NCI-H2029 treated with DMSO at 0.1 percent for 48 hours (cell line): ENCODE measurements at regions not wholly inside any gene's neighbourhood (a gene's known extent, or its start where the extent isn't known, plus 50 kb on each side); places are given as distances from the start of the nearest gene placed in this dataset.

Experiments
- DNase-seq: peaks from one replicate; lab custom pipeline; 2025; lab: John Stamatoyannopoulos, UW

- no peak for DNase-seq
Measured at GRCh38 chr1:36607263-36607651, 124.5 kb upstream of the CSF3R start.

- DNase-seq, result no peak
Measured at GRCh38 chr1:36606641-36607262, 124.0 kb upstream of the CSF3R start.

- DNase-seq, result no peak
Measured at GRCh38 chr1:36605942-36606640, 123.4 kb upstream of the CSF3R start.

DNA sequence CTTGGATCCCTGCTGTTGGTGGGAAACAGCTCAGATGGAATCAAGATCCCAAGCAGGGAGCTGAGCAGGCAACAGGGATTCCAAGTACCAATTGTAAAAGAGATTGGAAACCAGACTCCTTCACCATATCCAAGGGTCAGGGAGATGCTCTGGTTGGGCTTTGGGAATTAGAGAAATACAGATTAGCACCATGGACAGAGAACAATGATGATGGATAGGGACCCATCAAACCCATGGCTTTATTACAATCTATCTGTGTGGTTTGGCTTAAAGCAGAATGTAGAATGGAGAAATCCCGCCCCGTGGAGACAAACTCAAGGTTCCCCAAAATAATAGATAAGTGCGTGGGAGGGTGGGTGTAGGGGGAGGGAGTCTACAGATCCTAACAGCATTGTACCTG lies 120.7 kb upstream of the CSF3R start:
- no peak for DNase-seq

- DNase-seq, result no peak
Measured at GRCh38 chr1:36602184-36602583, 119.5 kb upstream of the CSF3R start.

DNA sequence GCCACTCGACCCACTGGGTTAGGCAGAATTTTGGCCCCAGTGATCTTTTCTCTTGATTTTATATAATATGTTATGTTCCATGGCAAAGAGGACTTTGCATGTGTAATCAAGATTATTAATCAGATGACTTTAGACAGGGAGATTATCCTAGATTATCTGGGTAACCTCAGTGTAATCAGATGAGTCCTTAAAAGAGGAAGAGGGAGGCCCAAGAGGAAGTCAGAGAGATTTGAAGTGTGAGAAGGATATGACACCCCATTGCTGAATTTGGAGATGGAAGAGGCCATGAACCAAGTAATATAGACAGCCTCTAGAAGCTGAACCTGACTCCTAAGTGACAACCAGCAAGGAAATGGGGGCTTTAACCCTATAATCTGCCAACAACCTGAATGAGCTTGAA lies 117.1 kb upstream of the CSF3R start:
- no peak for DNase-seq

- DNase-seq, result no peak
Measured at GRCh38 chr1:36597514-36597913, 114.8 kb upstream of the CSF3R start.

DNA sequence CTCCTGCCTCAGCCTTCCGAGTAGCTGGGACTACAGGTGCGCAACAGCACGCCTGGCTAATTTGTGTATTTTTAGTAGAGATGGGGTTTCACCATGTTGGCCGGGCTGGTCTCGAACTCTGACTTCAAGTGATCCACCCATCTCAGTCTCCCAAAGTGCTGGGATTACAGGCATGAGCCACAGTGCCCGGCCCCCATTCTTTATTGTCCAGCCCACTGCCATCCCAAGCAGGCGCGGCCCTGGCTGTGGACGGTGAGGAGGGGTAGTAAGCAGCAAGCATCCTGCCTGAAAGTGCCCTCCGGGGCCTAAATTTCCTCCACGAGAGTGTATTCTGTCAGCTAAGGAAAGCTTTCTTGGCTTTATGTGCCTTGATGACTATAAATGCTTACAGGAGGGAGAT lies 113.2 kb upstream of the CSF3R start:
- DNase-seq, result no peak

DNA sequence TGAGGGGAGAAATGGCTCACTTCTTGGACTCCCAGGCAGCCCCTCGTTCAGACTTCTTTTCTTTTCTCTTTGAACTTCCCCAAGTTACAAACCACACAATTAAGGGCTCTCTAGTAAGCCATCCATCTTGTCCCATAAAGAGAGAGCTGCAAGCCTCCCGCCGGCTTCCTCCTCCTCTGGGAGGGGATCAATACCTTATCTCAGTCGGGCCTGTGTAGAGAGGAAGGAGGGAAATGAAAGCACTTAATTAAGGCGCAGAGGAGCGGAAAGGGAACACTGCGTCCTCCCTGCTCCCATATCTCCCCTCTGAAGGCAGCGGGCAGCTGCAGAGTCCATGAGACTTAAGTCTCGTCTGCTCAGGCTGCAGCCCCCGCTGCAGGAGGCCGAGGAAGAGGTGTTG lies 112.6 kb upstream of the CSF3R start:
- no peak for DNase-seq

DNA sequence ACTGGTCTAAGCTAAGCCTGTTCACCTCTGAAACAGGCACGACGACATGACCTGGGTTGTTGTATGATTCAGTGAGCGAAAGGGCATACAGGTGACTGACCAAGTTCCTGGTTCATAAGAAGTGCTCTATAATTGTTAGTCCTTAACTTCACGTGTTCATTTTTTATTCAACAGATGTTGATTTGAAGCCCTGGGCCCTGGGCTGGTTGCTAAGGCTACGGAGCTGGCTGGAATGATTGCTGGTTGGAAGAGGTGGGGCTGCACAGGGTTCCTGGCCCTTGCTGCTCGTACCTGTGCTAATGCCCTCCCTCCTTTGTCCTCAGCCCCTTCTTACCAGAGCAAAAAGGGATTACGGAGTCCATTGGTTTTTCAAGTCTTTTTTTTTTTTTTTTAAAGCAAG lies 111.3 kb upstream of the CSF3R start:
- DNase-seq, result no peak

- DNase-seq, result no peak
Measured at GRCh38 chr1:36591278-36591677, 108.6 kb upstream of the CSF3R start.

- DNase-seq, result no peak
Measured at GRCh38 chr1:36590771-36591170, 108.1 kb upstream of the CSF3R start.

DNA sequence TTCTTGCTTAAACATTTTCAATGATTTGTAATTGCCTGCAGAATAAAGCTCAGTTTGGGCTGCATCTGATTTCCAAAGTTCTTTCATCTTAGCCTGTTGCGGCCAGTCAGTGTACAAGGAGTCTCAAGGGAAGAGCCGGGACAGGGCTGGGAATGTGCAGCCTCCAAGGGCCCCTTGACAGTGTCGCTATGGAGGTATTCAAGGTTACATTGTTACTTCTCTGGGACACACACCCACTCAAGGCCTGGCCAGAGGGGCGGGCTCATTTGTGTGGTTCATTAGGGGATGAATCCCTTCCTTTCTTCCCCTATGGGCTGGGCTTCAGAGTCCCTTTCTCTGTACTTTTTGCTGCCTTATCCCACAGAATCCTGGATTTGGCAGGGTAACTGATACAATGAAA lies 107.6 kb upstream of the CSF3R start:
- no peak for DNase-seq

DNA sequence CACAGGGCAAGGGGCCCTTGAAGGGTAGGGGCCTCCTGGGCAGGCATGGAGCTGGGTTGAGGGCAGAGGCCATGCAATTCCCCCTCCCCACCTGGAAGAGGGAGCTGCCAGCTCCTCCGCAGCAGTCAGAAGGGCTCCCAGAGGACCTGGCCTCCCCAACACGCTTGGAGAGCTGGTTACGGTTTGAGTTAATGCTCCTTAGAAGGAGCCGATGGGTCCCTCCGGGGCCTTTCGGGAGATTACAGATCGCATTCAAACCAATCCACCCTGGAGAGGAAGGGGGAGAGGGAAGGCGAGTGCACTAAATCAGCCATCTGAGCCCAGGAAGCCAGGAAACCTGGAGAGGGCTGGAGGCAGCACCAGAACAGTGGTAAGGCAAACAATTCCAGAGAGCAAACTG lies 106.3 kb upstream of the CSF3R start:
- DNase-seq, result no peak

- no peak for DNase-seq
Measured at GRCh38 chr1:36585569-36586548, 103.1 kb upstream of the CSF3R start.

DNA sequence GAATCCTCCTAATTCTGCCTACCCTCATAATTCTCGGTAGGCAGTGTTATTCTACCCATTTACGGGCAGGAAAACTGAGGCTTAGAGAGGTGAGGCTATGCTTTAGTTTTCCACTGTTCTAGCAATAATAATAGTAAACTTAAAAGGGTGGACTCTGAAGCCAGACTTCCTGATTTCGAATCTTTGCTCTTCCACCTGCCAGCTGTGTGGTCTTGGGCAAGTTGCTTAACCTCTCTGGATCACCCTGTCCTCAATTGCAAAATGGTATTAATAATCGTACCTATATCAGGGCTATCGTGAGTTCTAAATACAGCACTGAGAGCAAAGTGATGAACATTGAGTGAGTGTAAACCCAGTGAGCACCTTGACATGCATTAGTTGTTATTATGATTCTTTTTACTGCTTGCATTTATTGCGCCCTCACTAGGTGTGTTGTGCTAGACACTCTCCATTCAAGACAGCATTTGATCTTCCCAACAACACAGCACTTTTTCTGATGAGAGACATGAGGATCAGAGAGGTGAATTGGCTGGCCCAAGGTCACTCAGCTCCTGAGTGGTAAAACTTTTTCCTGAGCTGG lies 102.3 kb upstream of the CSF3R start:
- no peak for DNase-seq

DNA sequence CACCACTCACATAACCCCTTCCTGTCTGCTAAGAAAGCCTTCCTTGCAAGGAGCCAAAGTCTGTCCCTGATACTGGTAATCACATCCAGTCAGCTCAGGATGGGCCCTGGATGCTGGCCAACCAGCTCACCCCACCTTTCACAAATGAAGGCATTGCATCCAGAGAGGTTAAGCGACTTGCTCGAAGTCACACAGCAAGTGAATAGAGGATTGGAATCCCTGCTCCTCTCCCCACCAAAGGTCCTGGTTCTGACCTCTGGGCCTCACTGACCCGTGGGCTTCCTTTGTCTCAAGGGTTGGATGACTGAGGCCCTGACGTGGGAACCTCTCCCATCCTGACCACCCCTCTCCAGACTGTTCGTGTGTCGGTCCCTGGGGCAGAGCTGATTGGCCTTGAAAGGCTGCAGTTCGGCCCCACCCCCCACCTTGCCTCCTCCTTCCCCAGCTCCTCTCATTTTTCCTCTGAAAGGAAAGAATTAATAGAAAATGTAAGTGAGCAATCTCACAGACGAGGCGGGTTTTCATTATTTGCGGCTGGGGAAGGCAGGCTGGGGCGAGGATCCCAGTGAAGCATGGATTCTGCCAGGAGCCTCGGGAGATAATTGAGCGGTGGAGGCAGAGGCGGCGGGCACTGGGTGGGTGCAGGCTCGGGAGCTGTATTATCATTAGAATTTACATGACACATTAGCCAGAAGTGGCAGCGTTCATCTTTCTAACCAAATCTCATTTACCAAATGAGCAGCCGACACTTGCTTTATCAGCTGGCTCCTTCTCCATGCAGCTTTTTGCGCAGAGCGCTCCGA lies 101.5 kb upstream of the CSF3R start:
- DNase-seq, result no peak

DNA sequence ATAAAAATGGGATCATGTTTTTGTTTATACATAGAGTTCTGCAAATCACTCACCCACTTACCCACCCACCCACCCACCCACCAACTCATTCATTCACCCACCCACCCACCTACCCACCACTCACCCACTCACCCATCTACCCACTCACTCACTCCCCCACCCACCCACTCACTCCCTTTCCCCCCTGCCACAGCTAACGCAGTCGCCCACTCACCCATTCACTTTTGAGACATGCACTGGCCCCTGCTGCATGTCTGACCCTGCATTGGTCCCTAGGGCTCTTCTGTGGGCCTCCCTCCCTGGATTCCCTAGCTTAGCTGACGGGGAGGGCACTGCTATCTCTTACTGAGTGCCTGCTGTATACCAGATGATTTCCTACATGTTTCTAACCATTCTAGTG lies 100.4 kb upstream of the CSF3R start:
- no peak for DNase-seq

DNA sequence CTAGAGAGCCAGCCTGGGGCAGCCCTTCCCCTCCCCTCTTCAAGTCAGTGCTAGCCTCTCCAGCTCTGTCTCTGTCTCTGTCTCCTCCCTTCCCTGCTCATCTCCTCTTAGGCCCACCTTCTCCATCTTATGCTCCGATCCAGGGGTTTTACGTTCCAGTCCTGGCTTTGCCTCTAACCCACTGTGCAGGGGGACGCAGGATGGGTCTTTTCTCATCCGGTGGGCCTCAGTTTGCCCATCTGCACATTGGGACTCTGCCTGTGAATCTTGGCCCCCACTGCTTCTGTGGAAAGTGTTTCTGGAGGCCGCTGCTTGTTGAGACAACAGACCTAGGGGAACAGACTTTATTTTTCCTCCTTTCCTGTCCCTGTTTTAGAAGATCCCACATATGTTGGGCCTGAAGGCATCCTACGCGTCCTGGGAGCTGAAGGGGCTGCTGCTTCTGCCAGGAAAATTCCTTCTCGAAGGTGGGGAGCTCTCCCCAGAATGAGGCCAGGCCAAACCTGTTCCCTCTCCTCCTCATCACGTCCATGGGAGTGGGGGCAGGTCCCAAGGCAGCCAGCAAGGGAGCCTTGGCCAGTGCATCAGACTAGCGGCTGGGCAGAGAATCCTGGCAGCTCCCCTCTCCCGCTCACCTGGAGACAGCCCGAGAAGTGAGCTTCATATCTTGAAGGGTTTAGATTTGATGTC lies 99.5 kb upstream of the CSF3R start:
- DNase-seq, result no peak

DNA sequence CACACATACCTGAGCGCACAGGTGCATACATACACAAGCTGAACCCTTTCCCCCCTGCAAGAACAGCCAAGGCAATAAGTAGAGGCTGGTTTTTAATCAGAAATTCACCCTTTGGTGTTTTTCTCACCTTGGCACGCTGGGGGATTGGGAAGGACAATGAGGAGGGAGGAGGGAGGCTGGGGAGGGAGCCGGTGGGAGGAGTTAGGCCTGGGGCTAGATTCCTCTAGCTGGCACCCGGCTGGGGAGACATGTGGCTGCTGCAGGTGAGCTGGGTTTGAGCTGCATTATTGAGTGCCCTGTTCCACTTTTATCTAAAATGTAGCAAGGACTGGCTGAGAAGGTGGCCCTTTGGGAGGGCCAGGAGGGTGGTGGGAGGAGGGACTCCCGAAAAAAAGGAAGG lies 97.8 kb upstream of the CSF3R start:
- DNase-seq, result no peak

GRCh38 chr1:36579039-36579438 lies 96.3 kb upstream of the CSF3R start:
- no peak for DNase-seq
